Prostate gland (tissue), 2 donors: ENCODE measurements at regions not wholly inside any gene's neighbourhood (a gene's known extent, or its start where the extent isn't known, plus 50 kb on each side); places are given as distances from the start of the nearest gene placed in this dataset.

ENCODE experiments used
- POLR2A ChIP-seq: fragments of 450-650 bp; IDR thresholded peaks from one replicate; pipeline ENCODE4 v1.6.1; 2016; ENCODE audit warnings: antibody characterized with exemption, mild to moderate bottlenecking
- TF ChIP-seq, protein P1 (sequence below), 4 experiments: fragments of 200-600 bp in 2 of 4; fragments of 450-650 bp in 2 of 4; sonication (generic) in 2 of 4; IDR thresholded peaks; 1 replicate in 3 of 4; 2 replicates in 1 of 4; pipeline ENCODE4 v1.5.1; 2016 to 2019; ENCODE audit warnings: antibody characterized with exemption in 4 of 4, mild to moderate bottlenecking in 2 of 4, moderate library complexity in 2 of 4

- TF ChIP-seq, protein P1, sequence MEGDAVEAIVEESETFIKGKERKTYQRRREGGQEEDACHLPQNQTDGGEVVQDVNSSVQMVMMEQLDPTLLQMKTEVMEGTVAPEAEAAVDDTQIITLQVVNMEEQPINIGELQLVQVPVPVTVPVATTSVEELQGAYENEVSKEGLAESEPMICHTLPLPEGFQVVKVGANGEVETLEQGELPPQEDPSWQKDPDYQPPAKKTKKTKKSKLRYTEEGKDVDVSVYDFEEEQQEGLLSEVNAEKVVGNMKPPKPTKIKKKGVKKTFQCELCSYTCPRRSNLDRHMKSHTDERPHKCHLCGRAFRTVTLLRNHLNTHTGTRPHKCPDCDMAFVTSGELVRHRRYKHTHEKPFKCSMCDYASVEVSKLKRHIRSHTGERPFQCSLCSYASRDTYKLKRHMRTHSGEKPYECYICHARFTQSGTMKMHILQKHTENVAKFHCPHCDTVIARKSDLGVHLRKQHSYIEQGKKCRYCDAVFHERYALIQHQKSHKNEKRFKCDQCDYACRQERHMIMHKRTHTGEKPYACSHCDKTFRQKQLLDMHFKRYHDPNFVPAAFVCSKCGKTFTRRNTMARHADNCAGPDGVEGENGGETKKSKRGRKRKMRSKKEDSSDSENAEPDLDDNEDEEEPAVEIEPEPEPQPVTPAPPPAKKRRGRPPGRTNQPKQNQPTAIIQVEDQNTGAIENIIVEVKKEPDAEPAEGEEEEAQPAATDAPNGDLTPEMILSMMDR (IDR thresholded peaks at IDR 0.05): no peak
- TF ChIP-seq POLR2A: no peak
Observed at GRCh38 chr3:82610236-82610635, 848.8 kb upstream of the GBE1 start.
